RWPE1 (cell line): ENCODE measurements at regions not wholly inside any gene's neighbourhood (a gene's known extent, or its start where the extent isn't known, plus 50 kb on each side); places are given as distances from the start of the nearest gene placed in this dataset.

Source experiments
- CTCF ChIA-PET: fragments of 350-600 bp; sonication (Branson Sonifier 250); formaldehyde crosslinking; extraction: SDS; loops from one replicate; lab custom pipeline; 2021; lab: Yijun Ruan, JAX
- POLR2A ChIA-PET: fragments of 400-600 bp; formaldehyde crosslinking; extraction: SDS; loops from one replicate; lab custom pipeline; 2020; ENCODE audit warnings: antibody characterized with exemption; ENCODE audit not compliant: low non-redundant PET; lab: Yijun Ruan, JAX
- DNase-seq: peaks from one replicate; pipeline ENCODE4 v3.0.0; 2012; ENCODE audit warnings: low spot score
- H3K27ac ChIP-seq: fragments of 450-650 bp; 2 replicates; pipeline ENCODE4 v1.5.1; 2017
- CTCF ChIP-seq: fragments of 450-650 bp; conservative IDR thresholded peaks from 2 replicates; pipeline ENCODE4 v1.5.1; 2017; ENCODE audit warnings: low read depth, mild to moderate bottlenecking

DNA sequence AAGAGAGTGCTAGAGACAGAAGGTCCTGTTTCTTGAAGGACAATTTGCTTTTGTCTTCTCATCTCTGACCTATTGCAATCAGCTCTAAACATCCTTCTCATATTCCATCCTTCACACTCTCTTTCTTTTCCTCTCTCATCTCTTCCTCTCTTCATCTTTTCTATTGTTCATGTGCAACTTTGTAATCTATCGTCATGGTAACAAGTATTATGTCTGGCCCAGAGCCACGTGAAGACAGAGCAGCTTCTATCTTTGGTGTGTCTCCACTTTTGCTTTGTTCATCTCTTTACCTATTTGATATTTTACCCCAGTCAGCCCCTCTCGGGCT lies 104.9 kb upstream of the ABCB5 start:
- TF ChIP-seq CTCF, result no peak
- H3K27ac ChIP-seq, result no peak overlapping the region
- no peak for DNase-seq
- ChIA-PET CTCF (interaction anchor here (0.6 kb wide), 1 partner anchor 22 kb away, joined by 3 read pairs; no protein-coding TSS in a partner anchor), POLR2A (no interaction called here)

GRCh38 chr7:20513341-20513740 lies 102.1 kb upstream of the ABCB5 start:
- no peak for DNase-seq
- CTCF ChIA-PET, result no interaction called here
- POLR2A ChIA-PET, result no interaction called here
- no peak for TF ChIP-seq CTCF
- no peak overlapping the region for H3K27ac ChIP-seq

- no peak overlapping the region for H3K27ac ChIP-seq
- no peak for DNase-seq
- POLR2A ChIA-PET, result no interaction called here
- CTCF ChIA-PET, result no interaction called here
- no peak for TF ChIP-seq CTCF
Observed at GRCh38 chr7:20513897-20514296, 101.6 kb upstream of the ABCB5 start.

DNA sequence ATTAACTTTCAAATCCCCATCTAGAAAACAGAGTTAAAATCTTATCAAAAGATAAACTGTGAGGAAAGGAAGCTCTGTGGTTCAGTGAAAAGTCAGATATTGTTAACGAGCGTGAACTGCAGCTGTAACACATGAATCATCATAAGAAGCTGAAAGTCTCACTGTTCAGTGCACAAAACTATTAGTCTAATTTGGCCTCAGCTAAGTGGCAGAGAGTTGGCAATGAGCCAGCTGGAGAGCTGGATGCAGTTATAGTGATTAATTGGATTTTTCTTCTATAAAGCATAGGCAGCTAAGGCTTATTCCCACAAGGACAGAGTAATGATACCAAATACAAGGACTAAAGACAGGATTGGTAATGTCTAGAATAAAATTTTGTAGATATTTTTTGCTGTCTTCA lies 101.1 kb upstream of the ABCB5 start:
- ChIA-PET CTCF (no interaction called here), POLR2A (no interaction called here)
- TF ChIP-seq CTCF, result no peak
- H3K27ac ChIP-seq, result no peak overlapping the region
- DNase-seq, result peak; percentile 72

- no peak overlapping the region for H3K27ac ChIP-seq
- POLR2A ChIA-PET, result no interaction called here
- no peak for TF ChIP-seq CTCF
- no peak for DNase-seq
- CTCF ChIA-PET, result interaction anchor here (0.7 kb wide), 1 partner anchor 62 kb away, joined by 3 read pairs; no protein-coding TSS in a partner anchor
Observed at GRCh38 chr7:20519645-20520044, 95.8 kb upstream of the ABCB5 start.

DNA sequence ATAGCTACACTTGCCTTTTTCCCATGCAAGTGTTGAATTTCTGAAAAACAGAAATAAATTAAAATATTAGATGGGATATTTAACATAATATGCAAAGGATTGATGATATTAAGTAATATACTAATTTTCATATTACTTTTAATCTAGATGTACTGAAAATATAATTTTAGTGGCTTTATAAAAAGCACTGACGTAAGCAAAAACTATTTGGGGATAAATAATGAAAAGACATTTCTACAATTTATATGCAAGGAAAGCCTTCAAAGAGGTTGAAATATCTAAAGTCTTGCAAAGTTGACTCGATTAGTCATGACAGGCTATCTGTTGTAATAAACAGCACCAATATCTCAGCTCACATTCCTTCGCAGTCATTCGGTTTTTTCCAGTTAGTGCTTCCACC lies 94.9 kb upstream of the ABCB5 start:
- no peak for DNase-seq
- TF ChIP-seq CTCF, result no peak
- no peak overlapping the region for H3K27ac ChIP-seq
- ChIA-PET CTCF (interaction anchor here (0.6 to 0.7 kb wide), 2 partner anchors 51 to 63 kb away, joined by 3 read pairs; no protein-coding TSS in a partner anchor), POLR2A (no interaction called here)

DNA sequence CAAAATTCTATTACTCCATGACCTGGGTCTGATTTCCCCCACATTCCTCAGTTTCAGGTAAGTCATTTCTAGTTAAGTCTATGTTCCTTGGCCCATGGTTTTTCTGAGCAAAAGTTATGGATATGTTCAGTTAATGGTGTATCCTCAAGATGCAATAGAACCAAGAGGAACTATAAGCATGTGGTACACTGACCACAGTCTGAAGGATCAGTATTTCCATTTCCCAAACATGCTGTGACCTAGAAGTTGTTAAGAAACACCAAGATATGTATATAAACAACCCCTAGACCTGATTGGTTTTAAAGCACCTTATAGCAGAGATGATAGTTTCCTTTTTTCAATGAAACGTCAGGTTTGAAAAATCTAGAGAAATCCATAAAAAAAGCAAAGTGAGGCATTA lies 94.2 kb upstream of the ABCB5 start:
- no peak overlapping the region for H3K27ac ChIP-seq
- no peak for DNase-seq
- no peak for TF ChIP-seq CTCF
- POLR2A ChIA-PET, result no interaction called here
- CTCF ChIA-PET, result no interaction called here
